Psoas muscle (tissue), 7 donors: ENCODE measurements at regions not wholly inside any gene's neighbourhood (a gene's known extent, or its start where the extent isn't known, plus 50 kb on each side); places are given as distances from the start of the nearest gene placed in this dataset.
"Not testable (repeated sequence)": the region's sequence is repeated elsewhere in the genome, so short reads cannot be mapped to it uniquely, and the experiment has no call there.

Source experiments
- ATAC-seq, 4 donors: fragments of 200-7000 bp; cut with Tn5 transposase; one replicate each; pipeline ENCODE4 v1.9.1; 2020; ENCODE audit warnings: moderate library complexity in 3 of 4, mild to moderate bottlenecking in 2 of 4
- DNase-seq, 2 donors: peaks; one replicate each; pipeline ENCODE4 v3.0.0-alpha.2; 2020
- H3K27ac ChIP-seq: fragments of 200-600 bp; one replicate; pipeline ENCODE4 v1.8.0; 2022
- H3K27me3 ChIP-seq, 3 donors: fragments of 200-600 bp in 1 of 3; one replicate each; pipeline versions ENCODE4 v1.6.1 to v1.8.0; 2013 to 2022; ENCODE audit warnings: low read length in 2 of 3, mild to moderate bottlenecking in 2 of 3, moderate library complexity in 1 of 3; ENCODE audit not compliant: insufficient read depth in 3 of 3
- H3K36me3 ChIP-seq, 2 donors: fragments of 200-600 bp in 1 of 2; one replicate each; pipeline versions ENCODE4 v1.6.1 to v1.8.0; 2013 to 2022; ENCODE audit warnings: low read depth in 1 of 2, mild to moderate bottlenecking in 1 of 2, moderate library complexity in 1 of 2; ENCODE audit not compliant: insufficient read depth in 1 of 2
- H3K4me1 ChIP-seq: fragments of 200-600 bp; one replicate; pipeline ENCODE4 v1.8.0; 2022
- H3K4me3 ChIP-seq: fragments of 200-600 bp; one replicate; pipeline ENCODE4 v1.8.0; 2022; ENCODE audit warnings: mild to moderate bottlenecking
- H3K9me3 ChIP-seq: fragments of 200-600 bp; one replicate; pipeline ENCODE4 v1.8.0; 2022
- CTCF ChIP-seq: fragments of 200-600 bp; IDR thresholded peaks from one replicate; pipeline ENCODE4 v1.8.0; 2022; ENCODE audit warnings: antibody characterized with exemption
- WGBS, 3 donors: extraction: QIAGEN DNeasy Blood & Tissue Kit; methylation state at CpG; one replicate each; pipeline versions ENCODE4 v1.1.6 to v1.1.7; 2013; 5-methylcytosine and 5-hydroxymethylcytosine counted together
- intact Hi-C, 2 donors: fragments of 100-400 bp; cut with DNase I; formaldehyde crosslinking; loops; one replicate each; pipeline versions ENCODE4 v1.11.0 to v1.14.2; 2022
- donor health status: healthy with polysubstance abuse.
- donor health status: DM: no; HTN: no; CAD: no; lungs with moderate emphysema.
- donor health status: Bipolar disorder and iron deficiency.
- donor health status: healthy.
- donor health status: DM: yes; HTN: yes; CAD: no.
- donor health status: DM: no; HTN: no; CAD: no.
- donor health status: DM: yes; HTN: yes; CAD: no.

- ATAC-seq, result no peak
- Histone ChIP-seq H3K4me3 (no peak overlapping the region), H3K4me1 (no peaks in the 10 kb centered on the region), H3K27ac (no peak overlapping the region), H3K27me3 (peaks cover 0 to 8% (median 3%) of the 10 kb centered on the region in 3 donors), H3K9me3 (no peaks in the 10 kb centered on the region), H3K36me3 (no peaks in the 10 kb centered on the region)
- no peak for DNase-seq
- WGBS, 3 donors, result 87 to 90% (median 89%) methylated on average over 3 of the region's 3 CpGs
- no peak for TF ChIP-seq CTCF
- intact Hi-C loops, result no loop called here
These were observed 68.4 kb downstream of the RPL22L1 start for GRCh38 chr3:170801597-170801996.

GRCh38 chr3:170800275-170800674 lies 69.7 kb downstream of the RPL22L1 start:
- DNase-seq, ATAC-seq, intact Hi-C loops, H3K9me3 ChIP-seq, H3K27ac ChIP-seq, H3K36me3 ChIP-seq, H3K4me3 ChIP-seq, H3K27me3 ChIP-seq, H3K4me1 ChIP-seq: not testable (repeated sequence)
- 79 to 95% (median 94%) methylated on average over 4 of the region's 4 CpGs for WGBS, 3 donors

- H3K9me3 ChIP-seq, result no peaks in the 10 kb centered on the region
- H3K4me3 ChIP-seq, result no peak overlapping the region
- WGBS, 3 donors, result 81 to 88% (median 85%) methylated on average over 2 of the region's 2 CpGs
- no peak overlapping the region for H3K27ac ChIP-seq
- peaks cover 0 to 8% (median 3%) of the 10 kb centered on the region in 3 donors for H3K27me3 ChIP-seq
- H3K36me3 ChIP-seq, result no peaks in the 10 kb centered on the region
- DNase-seq (no peak), ATAC-seq (no peak)
- intact Hi-C loops, result no loop called here
- TF ChIP-seq CTCF, result no peak
- H3K4me1 ChIP-seq, result no peaks in the 10 kb centered on the region
These were observed 71.0 kb downstream of the RPL22L1 start for GRCh38 chr3:170799009-170799408.

GRCh38 chr3:170797685-170798084 lies 72.3 kb downstream of the RPL22L1 start:
- H3K4me3 ChIP-seq, result no peak overlapping the region

GRCh38 chr3:170792471-170792870 lies 77.5 kb downstream of the RPL22L1 start:
- intact Hi-C loops, result no loop called here
- H3K27me3 ChIP-seq, result no peaks in the 10 kb centered on the region
- ATAC-seq (no peak), DNase-seq (no peak)
- no peak overlapping the region for H3K27ac ChIP-seq
- H3K9me3 ChIP-seq, result no peaks in the 10 kb centered on the region
- no peaks in the 10 kb centered on the region for H3K36me3 ChIP-seq
- TF ChIP-seq CTCF, result no peak
- 67 to 82% (median 69%) methylated on average over 1 of the region's 1 CpG for WGBS, 3 donors
- no peaks in the 10 kb centered on the region for H3K4me1 ChIP-seq
- H3K4me3 ChIP-seq, result no peak overlapping the region

More at GRCh38 chr3:170797685-170798084, 72.3 kb downstream of the RPL22L1 start:
- peaks cover 0 to 5% (median under 1%) of the 10 kb centered on the region in 3 donors for H3K27me3 ChIP-seq
- intact Hi-C loops, result no loop called here
- no peaks in the 10 kb centered on the region for H3K36me3 ChIP-seq
- no peaks in the 10 kb centered on the region for H3K4me1 ChIP-seq
- H3K27ac ChIP-seq, result no peak overlapping the region
- ATAC-seq (no peak), DNase-seq (no peak)
- H3K9me3 ChIP-seq, result no peaks in the 10 kb centered on the region
- WGBS, 3 donors, result 68 to 75% (median 71%) methylated on average over 5 of the region's 5 CpGs
- no peak for TF ChIP-seq CTCF
